ENCODE measurements at regions not wholly inside any gene's neighbourhood (a gene's known extent, or its start where the extent isn't known, plus 50 kb on each side); places are given as distances from the start of the nearest gene placed in this dataset.

- no peak for DNase-seq
Observed at GRCh38 chr2:81213598-81213997, 909.0 kb upstream of the LRRTM1 start.

- DNase-seq = no peak
Observed at GRCh38 chr2:81206216-81206615, 901.7 kb upstream of the LRRTM1 start.

GRCh38 chr2:81196933-81197628 lies 892.5 kb upstream of the LRRTM1 start:
- DNase-seq = no peak

- DNase-seq = no peak
Observed at GRCh38 chr2:81196383-81196851, 891.9 kb upstream of the LRRTM1 start.

- no peak for DNase-seq
Observed at GRCh38 chr2:81195774-81196382, 891.3 kb upstream of the LRRTM1 start.

- no peak for DNase-seq
Observed at GRCh38 chr2:81195017-81195773, 890.6 kb upstream of the LRRTM1 start.

GRCh38 chr2:81194581-81194980 lies 890.0 kb upstream of the LRRTM1 start:
- no peak for DNase-seq

GRCh38 chr2:81194176-81194575 lies 889.6 kb upstream of the LRRTM1 start:
- no peak for DNase-seq

GRCh38 chr2:81181845-81182244 lies 877.3 kb upstream of the LRRTM1 start:
- no peak for DNase-seq

GRCh38 chr2:81171447-81171846 lies 866.9 kb upstream of the LRRTM1 start:
- DNase-seq = no peak

- DNase-seq = no peak
Observed at GRCh38 chr2:81163583-81163982, 859.0 kb upstream of the LRRTM1 start.

- no peak for DNase-seq
Observed at GRCh38 chr2:81158505-81158904, 854.0 kb upstream of the LRRTM1 start.

GRCh38 chr2:81148323-81148722 lies 843.8 kb upstream of the LRRTM1 start:
- DNase-seq = no peak

GRCh38 chr2:81136296-81136695 lies 831.7 kb upstream of the LRRTM1 start:
- DNase-seq = no peak

- DNase-seq = no peak
Observed at GRCh38 chr2:81097361-81097760, 792.8 kb upstream of the LRRTM1 start.

GRCh38 chr2:81093031-81093430 lies 788.5 kb upstream of the LRRTM1 start:
- no peak for DNase-seq

GRCh38 chr2:81087646-81088045 lies 783.1 kb upstream of the LRRTM1 start:
- no peak for DNase-seq

- no peak for DNase-seq
Observed at GRCh38 chr2:81084101-81084500, 779.5 kb upstream of the LRRTM1 start.

- DNase-seq = no peak
Observed at GRCh38 chr2:81078631-81079030, 774.1 kb upstream of the LRRTM1 start.

GRCh38 chr2:81078102-81078501 lies 773.5 kb upstream of the LRRTM1 start:
- no peak for DNase-seq

- DNase-seq = no peak
Observed at GRCh38 chr2:81077396-81077795, 772.8 kb upstream of the LRRTM1 start.

GRCh38 chr2:81073412-81073811 lies 768.9 kb upstream of the LRRTM1 start:
- no peak for DNase-seq

- DNase-seq = no peak
Observed at GRCh38 chr2:81068144-81068543, 763.6 kb upstream of the LRRTM1 start.

GRCh38 chr2:81061016-81061415 lies 756.5 kb upstream of the LRRTM1 start:
- DNase-seq = no peak

Data from NCI-H187 treated with DMSO at 0.1 percent for 48 hours (cell line).